Adrenal gland (tissue), 5 donors: ENCODE measurements at regions not wholly inside any gene's neighbourhood (a gene's known extent, or its start where the extent isn't known, plus 50 kb on each side); places are given as distances from the start of the nearest gene placed in this dataset.

Experiments
- POLR2A ChIP-seq, 2 donors: fragments of 450-650 bp; IDR thresholded peaks; one replicate each; pipeline ENCODE4 v1.6.1; 2017; ENCODE audit warnings: antibody characterized with exemption in 2 of 2, mild to moderate bottlenecking in 2 of 2, moderate library complexity in 1 of 2
- TF ChIP-seq, protein P1 (sequence below), 6 experiments: fragments of 450-650 bp in 4 of 6; fragments of 200-600 bp in 2 of 6; sonication (generic) in 1 of 6; IDR thresholded peaks; 1 replicate in 5 of 6; 2 replicates in 1 of 6; pipeline versions ENCODE4 v1.5.1 to v1.8.0; 2016 to 2021; ENCODE audit warnings: antibody characterized with exemption in 6 of 6, mild to moderate bottlenecking in 2 of 6, moderate library complexity in 1 of 6
- donor health status: DM: no; HTN: no; CAD: no.

DNA sequence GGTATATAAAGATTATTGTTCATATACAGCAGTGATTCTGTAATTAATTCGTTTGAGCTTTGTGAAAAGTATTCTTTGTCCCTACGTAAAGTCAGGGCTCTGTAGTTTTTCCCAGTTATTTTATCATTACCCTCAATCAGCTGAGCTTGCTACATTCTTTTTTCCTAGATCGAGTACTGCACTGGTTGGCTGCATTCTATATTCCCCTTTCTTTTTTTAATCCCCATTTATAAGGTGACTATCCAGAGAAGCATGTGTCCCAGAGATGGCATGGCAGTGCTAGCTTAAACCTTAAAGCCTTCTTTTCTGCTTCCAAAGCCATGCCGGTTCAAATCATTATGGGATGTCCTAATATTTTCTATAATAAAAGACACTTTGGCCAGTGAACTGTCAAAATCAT is 230.1 kb upstream of the CELF2 start:
- TF ChIP-seq, protein P1, sequence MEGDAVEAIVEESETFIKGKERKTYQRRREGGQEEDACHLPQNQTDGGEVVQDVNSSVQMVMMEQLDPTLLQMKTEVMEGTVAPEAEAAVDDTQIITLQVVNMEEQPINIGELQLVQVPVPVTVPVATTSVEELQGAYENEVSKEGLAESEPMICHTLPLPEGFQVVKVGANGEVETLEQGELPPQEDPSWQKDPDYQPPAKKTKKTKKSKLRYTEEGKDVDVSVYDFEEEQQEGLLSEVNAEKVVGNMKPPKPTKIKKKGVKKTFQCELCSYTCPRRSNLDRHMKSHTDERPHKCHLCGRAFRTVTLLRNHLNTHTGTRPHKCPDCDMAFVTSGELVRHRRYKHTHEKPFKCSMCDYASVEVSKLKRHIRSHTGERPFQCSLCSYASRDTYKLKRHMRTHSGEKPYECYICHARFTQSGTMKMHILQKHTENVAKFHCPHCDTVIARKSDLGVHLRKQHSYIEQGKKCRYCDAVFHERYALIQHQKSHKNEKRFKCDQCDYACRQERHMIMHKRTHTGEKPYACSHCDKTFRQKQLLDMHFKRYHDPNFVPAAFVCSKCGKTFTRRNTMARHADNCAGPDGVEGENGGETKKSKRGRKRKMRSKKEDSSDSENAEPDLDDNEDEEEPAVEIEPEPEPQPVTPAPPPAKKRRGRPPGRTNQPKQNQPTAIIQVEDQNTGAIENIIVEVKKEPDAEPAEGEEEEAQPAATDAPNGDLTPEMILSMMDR (IDR thresholded peaks at IDR 0.05), result no peak
- no peak for TF ChIP-seq POLR2A (IDR thresholded peaks at IDR 0.05)
